ENCODE measurements at regions not wholly inside any gene's neighbourhood (a gene's known extent, or its start where the extent isn't known, plus 50 kb on each side); places are given as distances from the start of the nearest gene placed in this dataset.
A peak's percentile ranks its signal among the peaks of the same experiment; 100 is the strongest.
"Not testable (repeated sequence)": the region's sequence is repeated elsewhere in the genome, so short reads cannot be mapped to it uniquely, and the experiment has no call there.

- no peak for DNase-seq (ENCODE audit: low read depth)
Measured at GRCh38 chr10:28391283-28391682, 88.4 kb upstream of the MPP7 start.

GRCh38 chr10:28393956-28394568, 91.2 kb upstream of the MPP7 start:
- DNase-seq (ENCODE audit: low read depth): peak; percentile 35

GRCh38 chr10:28396331-28396730, 93.5 kb upstream of the MPP7 start:
- no peak for DNase-seq (ENCODE audit: low read depth)

GRCh38 chr10:28397229-28397628, 94.4 kb upstream of the MPP7 start:
- no peak for DNase-seq (ENCODE audit: low read depth)

GRCh38 chr10:28400176-28400575, 97.3 kb upstream of the MPP7 start:
- no peak for DNase-seq (ENCODE audit: low read depth)

- DNase-seq (ENCODE audit: low read depth): no peak
Measured at GRCh38 chr10:28400681-28401080, 97.8 kb upstream of the MPP7 start.

GRCh38 chr10:28402611-28403073, 99.8 kb upstream of the MPP7 start:
- not testable (repeated sequence) for DNase-seq (ENCODE audit: low read depth)

- no peak for DNase-seq (ENCODE audit: low read depth)
Measured at GRCh38 chr10:28403090-28403489, 100.2 kb upstream of the MPP7 start.

GRCh38 chr10:28408237-28408777, 105.4 kb upstream of the MPP7 start:
- DNase-seq (ENCODE audit: low read depth): no peak

GRCh38 chr10:28410420-28411135, 107.7 kb upstream of the MPP7 start:
- no peak for DNase-seq (ENCODE audit: low read depth)

GRCh38 chr10:28411136-28411460, 108.2 kb upstream of the MPP7 start:
- DNase-seq (ENCODE audit: low read depth): no peak

GRCh38 chr10:28411648-28412047, 108.8 kb upstream of the MPP7 start:
- DNase-seq (ENCODE audit: low read depth): no peak

- DNase-seq (ENCODE audit: low read depth): no peak
Measured at GRCh38 chr10:28418069-28418468, 114.8 kb upstream of the WAC start.

- DNase-seq (ENCODE audit: low read depth): no peak
Measured at GRCh38 chr10:28425422-28425821, 107.5 kb upstream of the WAC start.

GRCh38 chr10:28426392-28427159, 106.3 kb upstream of the WAC start:
- no peak for DNase-seq (ENCODE audit: low read depth)

- DNase-seq (ENCODE audit: low read depth): no peak
Measured at GRCh38 chr10:28427376-28427775, 105.5 kb upstream of the WAC start.

GRCh38 chr10:28429045-28429444, 103.9 kb upstream of the WAC start:
- DNase-seq (ENCODE audit: low read depth): no peak

GRCh38 chr10:28429573-28430216, 103.2 kb upstream of the WAC start:
- no peak for DNase-seq (ENCODE audit: low read depth)

GRCh38 chr10:28431139-28431538, 101.8 kb upstream of the WAC start:
- DNase-seq (ENCODE audit: low read depth): no peak

GRCh38 chr10:28432210-28432676, 100.7 kb upstream of the WAC start:
- DNase-seq (ENCODE audit: low read depth): no peak

- DNase-seq (ENCODE audit: low read depth): no peak
Measured at GRCh38 chr10:28434063-28434462, 98.9 kb upstream of the WAC start.

- no peak for DNase-seq (ENCODE audit: low read depth)
Measured at GRCh38 chr10:28442403-28442802, 90.5 kb upstream of the WAC start.

Data from stimulated activated CD8-positive, alpha-beta memory T cell treated with anti-CD3 and anti-CD28 coated beads, Interleukin-15, amount 100 ng/mL, for 1 hour (primary cell).